H1 (cell line): ENCODE measurements at regions not wholly inside any gene's neighbourhood (a gene's known extent, or its start where the extent isn't known, plus 50 kb on each side); places are given as distances from the start of the nearest gene placed in this dataset.

Source experiments
- CBX8 ChIP-seq: fragments of 300-800, 300-1000 bp; sonication (generic); IDR thresholded peaks from 2 replicates; pipeline ENCODE4 v1.7.1; 2016; ENCODE audit warnings: low read depth, low read length, borderline replicate concordance
- GABPA ChIP-seq: IDR thresholded peaks from 2 replicates; pipeline ENCODE4 v1.6.1; 2011; ENCODE audit warnings: mild to moderate bottlenecking, low read length, moderate library complexity, borderline replicate concordance; ENCODE audit not compliant: insufficient read depth
- NRF1 ChIP-seq: IDR thresholded peaks from 2 replicates; pipeline ENCODE4 v1.6.1; 2011; ENCODE audit warnings: mild to moderate bottlenecking, low read depth, low read length, improper control_type of control experiment
- POLR2A ChIP-seq, 2 experiments: IDR thresholded peaks; 1 replicate in 1 of 2; 2 replicates in 1 of 2; pipeline ENCODE4 v1.6.1; 2011; ENCODE audit warnings: low read depth in 2 of 2, low read length in 2 of 2, mild to moderate bottlenecking in 2 of 2; ENCODE audit errors: control extremely low read depth in 1 of 2
- POLR2AphosphoS5 ChIP-seq: IDR thresholded peaks from 2 replicates; pipeline ENCODE4 v1.6.1; 2011; ENCODE audit warnings: low read depth, low read length
- RFX5 ChIP-seq: IDR thresholded peaks from 2 replicates; pipeline ENCODE4 v1.6.1; 2011; ENCODE audit warnings: low read depth, low read length, improper control_type of control experiment, borderline replicate concordance
- SIX5 ChIP-seq: IDR thresholded peaks from 2 replicates; pipeline ENCODE4 v1.6.1; 2011; ENCODE audit warnings: mild to moderate bottlenecking, low read depth, low read length
- TAF1 ChIP-seq: IDR thresholded peaks from 2 replicates; pipeline ENCODE4 v1.6.1; 2011; ENCODE audit warnings: mild to moderate bottlenecking, low read depth, low read length
- TF ChIP-seq, protein P1 (sequence below): IDR thresholded peaks from 2 replicates; pipeline ENCODE4 v1.6.1; 2012; ENCODE audit warnings: inconsistent platforms
- TF ChIP-seq, protein P2 (sequence below), 3 experiments: IDR thresholded peaks; 1 replicate in 2 of 3; 2 replicates in 1 of 3; pipeline versions ENCODE4 v1.5.1 to v1.6.1; 2011; ENCODE audit warnings: low read length in 3 of 3, mild to moderate bottlenecking in 3 of 3, inconsistent platforms in 2 of 3, low read depth in 1 of 3, moderate library complexity in 1 of 3; ENCODE audit not compliant: insufficient read depth in 1 of 3; ENCODE audit errors: control extremely low read depth in 1 of 3
- TF ChIP-seq, protein P3 (sequence below): IDR thresholded peaks from 2 replicates; pipeline ENCODE4 v1.6.1; 2011; ENCODE audit warnings: low read depth, mild to moderate bottlenecking, low read length; ENCODE audit not compliant: insufficient read depth
- TF ChIP-seq, protein P4 (sequence below): fragments of 300-600 bp; sonication (generic); IDR thresholded peaks from 2 replicates; pipeline ENCODE4 v1.7.1; 2012; ENCODE audit warnings: low read length, moderate library complexity, mild to moderate bottlenecking, inconsistent platforms; ENCODE audit not compliant: insufficient replicate concordance

DNA sequence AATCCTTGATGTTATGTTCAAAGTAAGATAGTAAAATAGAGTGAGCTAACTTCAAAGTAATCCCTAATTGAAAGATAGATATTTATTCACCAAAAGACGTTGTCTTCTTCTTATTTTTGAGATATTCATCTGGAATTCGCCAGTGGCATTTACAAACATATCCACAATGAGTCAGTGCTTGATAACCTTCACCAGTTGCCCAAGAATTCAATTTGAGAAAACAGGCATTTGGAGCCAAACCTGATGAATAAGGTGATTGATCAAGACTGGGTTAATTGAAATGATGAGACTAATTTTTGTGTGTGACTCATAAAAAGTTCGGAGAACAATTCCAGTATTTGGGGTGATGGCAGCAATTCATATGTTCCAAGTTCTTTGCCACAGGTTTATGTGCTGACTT is 344.0 kb downstream of the ARL4A start:
- TF ChIP-seq, protein P1, sequence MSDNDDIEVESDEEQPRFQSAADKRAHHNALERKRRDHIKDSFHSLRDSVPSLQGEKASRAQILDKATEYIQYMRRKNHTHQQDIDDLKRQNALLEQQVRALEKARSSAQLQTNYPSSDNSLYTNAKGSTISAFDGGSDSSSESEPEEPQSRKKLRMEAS: no peak
- TF ChIP-seq, protein P2, sequence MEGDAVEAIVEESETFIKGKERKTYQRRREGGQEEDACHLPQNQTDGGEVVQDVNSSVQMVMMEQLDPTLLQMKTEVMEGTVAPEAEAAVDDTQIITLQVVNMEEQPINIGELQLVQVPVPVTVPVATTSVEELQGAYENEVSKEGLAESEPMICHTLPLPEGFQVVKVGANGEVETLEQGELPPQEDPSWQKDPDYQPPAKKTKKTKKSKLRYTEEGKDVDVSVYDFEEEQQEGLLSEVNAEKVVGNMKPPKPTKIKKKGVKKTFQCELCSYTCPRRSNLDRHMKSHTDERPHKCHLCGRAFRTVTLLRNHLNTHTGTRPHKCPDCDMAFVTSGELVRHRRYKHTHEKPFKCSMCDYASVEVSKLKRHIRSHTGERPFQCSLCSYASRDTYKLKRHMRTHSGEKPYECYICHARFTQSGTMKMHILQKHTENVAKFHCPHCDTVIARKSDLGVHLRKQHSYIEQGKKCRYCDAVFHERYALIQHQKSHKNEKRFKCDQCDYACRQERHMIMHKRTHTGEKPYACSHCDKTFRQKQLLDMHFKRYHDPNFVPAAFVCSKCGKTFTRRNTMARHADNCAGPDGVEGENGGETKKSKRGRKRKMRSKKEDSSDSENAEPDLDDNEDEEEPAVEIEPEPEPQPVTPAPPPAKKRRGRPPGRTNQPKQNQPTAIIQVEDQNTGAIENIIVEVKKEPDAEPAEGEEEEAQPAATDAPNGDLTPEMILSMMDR (IDR thresholded peaks at IDR 0.05; ENCODE audit: control extremely low read depth in 1 of 3, insufficient read depth in 1 of 3, low read depth in 1 of 3, low read length in 3 of 3): no peak
- TF ChIP-seq POLR2A (IDR thresholded peaks at IDR 0.05; ENCODE audit: control extremely low read depth in 1 of 2, low read depth in 2 of 2, low read length in 2 of 2): no peak
- no peak for TF ChIP-seq POLR2AphosphoS5
- TF ChIP-seq, protein P3, sequence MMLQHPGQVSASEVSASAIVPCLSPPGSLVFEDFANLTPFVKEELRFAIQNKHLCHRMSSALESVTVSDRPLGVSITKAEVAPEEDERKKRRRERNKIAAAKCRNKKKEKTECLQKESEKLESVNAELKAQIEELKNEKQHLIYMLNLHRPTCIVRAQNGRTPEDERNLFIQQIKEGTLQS: no peak
- no peak for TF ChIP-seq GABPA
- TF ChIP-seq RFX5: no peak
- TF ChIP-seq, protein P4, sequence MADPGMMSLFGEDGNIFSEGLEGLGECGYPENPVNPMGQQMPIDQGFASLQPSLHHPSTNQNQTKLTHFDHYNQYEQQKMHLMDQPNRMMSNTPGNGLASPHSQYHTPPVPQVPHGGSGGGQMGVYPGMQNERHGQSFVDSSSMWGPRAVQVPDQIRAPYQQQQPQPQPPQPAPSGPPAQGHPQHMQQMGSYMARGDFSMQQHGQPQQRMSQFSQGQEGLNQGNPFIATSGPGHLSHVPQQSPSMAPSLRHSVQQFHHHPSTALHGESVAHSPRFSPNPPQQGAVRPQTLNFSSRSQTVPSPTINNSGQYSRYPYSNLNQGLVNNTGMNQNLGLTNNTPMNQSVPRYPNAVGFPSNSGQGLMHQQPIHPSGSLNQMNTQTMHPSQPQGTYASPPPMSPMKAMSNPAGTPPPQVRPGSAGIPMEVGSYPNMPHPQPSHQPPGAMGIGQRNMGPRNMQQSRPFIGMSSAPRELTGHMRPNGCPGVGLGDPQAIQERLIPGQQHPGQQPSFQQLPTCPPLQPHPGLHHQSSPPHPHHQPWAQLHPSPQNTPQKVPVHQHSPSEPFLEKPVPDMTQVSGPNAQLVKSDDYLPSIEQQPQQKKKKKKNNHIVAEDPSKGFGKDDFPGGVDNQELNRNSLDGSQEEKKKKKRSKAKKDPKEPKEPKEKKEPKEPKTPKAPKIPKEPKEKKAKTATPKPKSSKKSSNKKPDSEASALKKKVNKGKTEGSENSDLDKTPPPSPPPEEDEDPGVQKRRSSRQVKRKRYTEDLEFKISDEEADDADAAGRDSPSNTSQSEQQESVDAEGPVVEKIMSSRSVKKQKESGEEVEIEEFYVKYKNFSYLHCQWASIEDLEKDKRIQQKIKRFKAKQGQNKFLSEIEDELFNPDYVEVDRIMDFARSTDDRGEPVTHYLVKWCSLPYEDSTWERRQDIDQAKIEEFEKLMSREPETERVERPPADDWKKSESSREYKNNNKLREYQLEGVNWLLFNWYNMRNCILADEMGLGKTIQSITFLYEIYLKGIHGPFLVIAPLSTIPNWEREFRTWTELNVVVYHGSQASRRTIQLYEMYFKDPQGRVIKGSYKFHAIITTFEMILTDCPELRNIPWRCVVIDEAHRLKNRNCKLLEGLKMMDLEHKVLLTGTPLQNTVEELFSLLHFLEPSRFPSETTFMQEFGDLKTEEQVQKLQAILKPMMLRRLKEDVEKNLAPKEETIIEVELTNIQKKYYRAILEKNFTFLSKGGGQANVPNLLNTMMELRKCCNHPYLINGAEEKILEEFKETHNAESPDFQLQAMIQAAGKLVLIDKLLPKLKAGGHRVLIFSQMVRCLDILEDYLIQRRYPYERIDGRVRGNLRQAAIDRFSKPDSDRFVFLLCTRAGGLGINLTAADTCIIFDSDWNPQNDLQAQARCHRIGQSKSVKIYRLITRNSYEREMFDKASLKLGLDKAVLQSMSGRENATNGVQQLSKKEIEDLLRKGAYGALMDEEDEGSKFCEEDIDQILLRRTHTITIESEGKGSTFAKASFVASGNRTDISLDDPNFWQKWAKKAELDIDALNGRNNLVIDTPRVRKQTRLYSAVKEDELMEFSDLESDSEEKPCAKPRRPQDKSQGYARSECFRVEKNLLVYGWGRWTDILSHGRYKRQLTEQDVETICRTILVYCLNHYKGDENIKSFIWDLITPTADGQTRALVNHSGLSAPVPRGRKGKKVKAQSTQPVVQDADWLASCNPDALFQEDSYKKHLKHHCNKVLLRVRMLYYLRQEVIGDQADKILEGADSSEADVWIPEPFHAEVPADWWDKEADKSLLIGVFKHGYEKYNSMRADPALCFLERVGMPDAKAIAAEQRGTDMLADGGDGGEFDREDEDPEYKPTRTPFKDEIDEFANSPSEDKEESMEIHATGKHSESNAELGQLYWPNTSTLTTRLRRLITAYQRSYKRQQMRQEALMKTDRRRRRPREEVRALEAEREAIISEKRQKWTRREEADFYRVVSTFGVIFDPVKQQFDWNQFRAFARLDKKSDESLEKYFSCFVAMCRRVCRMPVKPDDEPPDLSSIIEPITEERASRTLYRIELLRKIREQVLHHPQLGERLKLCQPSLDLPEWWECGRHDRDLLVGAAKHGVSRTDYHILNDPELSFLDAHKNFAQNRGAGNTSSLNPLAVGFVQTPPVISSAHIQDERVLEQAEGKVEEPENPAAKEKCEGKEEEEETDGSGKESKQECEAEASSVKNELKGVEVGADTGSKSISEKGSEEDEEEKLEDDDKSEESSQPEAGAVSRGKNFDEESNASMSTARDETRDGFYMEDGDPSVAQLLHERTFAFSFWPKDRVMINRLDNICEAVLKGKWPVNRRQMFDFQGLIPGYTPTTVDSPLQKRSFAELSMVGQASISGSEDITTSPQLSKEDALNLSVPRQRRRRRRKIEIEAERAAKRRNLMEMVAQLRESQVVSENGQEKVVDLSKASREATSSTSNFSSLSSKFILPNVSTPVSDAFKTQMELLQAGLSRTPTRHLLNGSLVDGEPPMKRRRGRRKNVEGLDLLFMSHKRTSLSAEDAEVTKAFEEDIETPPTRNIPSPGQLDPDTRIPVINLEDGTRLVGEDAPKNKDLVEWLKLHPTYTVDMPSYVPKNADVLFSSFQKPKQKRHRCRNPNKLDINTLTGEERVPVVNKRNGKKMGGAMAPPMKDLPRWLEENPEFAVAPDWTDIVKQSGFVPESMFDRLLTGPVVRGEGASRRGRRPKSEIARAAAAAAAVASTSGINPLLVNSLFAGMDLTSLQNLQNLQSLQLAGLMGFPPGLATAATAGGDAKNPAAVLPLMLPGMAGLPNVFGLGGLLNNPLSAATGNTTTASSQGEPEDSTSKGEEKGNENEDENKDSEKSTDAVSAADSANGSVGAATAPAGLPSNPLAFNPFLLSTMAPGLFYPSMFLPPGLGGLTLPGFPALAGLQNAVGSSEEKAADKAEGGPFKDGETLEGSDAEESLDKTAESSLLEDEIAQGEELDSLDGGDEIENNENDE: no peak
- TF ChIP-seq NRF1: no peak
- no peak for TF ChIP-seq SIX5
- no peak for TF ChIP-seq TAF1
- no peak for TF ChIP-seq CBX8
